Muscle of arm (tissue), 1 donor: ENCODE measurements at regions not wholly inside any gene's neighbourhood (a gene's known extent, or its start where the extent isn't known, plus 50 kb on each side); places are given as distances from the start of the nearest gene placed in this dataset.

Experiments used
- DNase-seq: peaks from one replicate; pipeline ENCODE4 v3.0.0-alpha.2; 2013

DNA sequence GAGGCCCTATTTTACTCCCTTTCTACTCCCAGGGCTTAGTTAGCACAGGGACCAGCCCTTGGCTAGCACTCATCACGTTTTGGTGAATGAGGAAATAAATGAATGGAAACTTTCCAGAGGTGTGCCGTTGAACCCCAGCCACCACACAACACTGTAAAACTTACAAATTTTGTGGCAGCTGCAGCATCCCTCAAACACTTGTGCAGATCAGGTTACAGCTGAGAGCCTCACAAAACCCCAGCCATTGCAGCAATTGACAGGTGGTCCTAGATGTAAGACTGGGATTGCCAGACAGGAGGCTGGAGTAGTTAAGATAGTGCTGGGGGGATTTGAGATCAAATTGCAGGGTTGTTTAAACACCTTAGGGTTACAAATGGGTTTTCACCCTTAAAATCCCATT, 482.2 kb upstream of the KIF2A start:
- no peak for DNase-seq

DNA sequence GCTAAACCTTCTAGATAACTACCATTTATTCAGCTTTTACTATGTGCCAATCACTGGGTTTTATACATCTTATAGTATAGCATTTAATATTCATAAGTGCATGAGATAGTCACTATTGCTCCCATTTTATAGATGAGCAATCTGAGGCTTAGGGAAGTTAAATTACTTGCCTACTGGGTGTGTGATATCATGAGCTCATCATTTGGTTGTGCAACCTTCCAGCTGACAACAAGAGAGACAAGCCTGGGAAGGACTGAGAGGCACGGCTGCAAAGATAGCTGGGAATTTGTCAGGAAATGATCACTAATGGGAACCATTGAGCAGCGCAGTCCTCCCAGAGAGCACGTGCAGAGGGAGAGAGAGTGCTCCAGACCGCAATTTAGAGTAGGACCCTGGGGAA, 481.6 kb upstream of the KIF2A start:
- no peak for DNase-seq

DNA sequence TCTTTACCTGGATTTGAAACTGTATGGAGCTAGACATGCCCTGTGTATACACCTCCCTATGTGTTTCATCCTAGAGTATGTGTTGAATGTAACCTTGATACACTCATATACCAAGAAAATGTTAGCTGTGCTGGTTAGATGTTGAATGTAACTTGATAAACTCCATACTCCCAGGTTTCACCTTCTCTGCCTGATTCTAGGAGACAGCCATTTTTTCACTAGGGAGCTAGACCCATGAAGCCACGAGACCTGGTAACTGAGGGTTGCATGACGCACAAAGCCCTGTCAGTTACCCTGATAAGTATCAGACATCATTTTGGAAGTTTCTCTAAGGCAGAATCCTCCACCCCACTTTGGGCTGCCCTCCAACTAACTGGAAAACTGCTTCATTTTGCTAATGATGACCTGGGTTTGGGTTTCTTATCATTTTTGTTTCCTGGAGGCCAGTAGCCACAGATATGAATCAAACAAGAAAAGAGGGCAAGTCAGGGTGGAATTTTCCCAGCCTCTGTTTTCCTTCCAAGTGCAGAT, 478.5 kb upstream of the KIF2A start:
- DNase-seq: no peak

DNA sequence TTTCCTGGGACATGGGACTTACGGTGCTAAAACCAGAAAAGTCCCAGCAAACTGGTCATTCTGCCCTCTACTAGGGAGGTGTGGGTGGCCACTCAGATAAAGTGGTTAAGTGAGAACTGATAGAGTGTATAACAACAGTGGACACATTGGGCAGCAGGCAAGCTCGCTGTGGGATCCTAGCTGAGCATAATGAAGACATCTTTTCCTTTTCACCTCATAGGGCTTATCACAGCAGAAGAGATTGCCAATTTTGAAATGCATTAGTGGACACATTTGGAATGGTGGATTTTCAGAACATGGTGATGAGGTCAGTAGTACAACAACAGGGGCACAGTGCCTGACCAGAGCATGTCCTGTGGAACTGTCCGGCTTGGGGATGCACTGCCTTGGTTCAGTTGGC, 477.1 kb upstream of the KIF2A start:
- DNase-seq: no peak

DNA sequence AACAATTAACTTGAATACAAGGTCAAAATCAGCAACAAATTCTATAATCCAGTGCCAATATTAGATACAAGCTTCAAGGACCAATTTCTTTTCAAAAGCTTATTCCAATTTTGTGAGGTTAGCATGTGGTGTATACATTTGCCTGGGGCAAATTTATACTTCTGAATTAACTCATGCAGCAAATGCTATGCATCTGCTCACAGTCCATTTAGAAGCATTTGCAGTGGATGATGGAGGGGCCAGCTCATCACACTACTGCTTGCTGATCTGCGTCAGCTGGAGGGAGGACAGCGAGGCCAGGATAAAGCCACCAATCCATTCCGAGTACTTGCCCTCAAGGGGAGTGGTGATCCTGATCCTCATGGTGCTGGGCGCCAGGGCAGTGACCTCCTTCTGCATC, 474.3 kb upstream of the KIF2A start:
- DNase-seq: no peak

DNA sequence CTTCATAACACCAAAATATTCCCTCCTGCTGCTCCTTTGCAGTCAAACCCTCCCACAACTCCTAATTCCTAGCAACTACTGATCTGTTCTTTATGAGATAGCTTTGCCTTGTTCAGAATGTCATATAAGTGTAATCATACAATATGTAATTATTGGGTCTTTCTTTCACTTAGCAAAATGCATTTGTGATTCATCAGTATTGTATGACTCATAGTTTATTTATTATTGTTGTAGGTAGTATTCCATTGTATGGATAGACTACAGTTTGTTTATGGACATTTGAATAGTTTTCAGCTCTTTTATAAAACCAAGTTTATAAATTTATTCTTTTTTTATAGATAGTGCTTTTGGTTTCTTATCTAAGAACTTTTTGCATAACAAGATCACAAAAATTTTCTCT, 468.2 kb upstream of the KIF2A start:
- DNase-seq: no peak

DNA sequence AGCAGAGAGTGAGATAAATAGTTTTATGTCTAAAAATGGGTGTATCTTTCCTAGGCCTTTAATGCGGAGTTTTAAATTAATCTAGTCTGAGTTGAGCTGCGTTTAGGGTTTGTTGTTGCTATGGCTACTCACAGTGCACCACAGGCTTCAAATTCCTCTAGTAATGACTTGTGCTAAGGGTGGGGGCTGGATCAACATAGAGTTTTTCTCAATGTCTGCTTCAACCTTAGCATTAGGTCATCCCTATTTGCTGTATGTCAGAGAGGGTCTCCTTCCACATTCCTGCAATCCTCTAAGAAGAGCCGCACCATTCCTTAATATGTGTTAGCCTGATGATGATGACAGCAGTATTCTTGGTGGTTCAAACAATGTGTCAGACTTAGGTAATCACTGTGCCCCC, 465.6 kb upstream of the KIF2A start:
- no peak for DNase-seq

DNA sequence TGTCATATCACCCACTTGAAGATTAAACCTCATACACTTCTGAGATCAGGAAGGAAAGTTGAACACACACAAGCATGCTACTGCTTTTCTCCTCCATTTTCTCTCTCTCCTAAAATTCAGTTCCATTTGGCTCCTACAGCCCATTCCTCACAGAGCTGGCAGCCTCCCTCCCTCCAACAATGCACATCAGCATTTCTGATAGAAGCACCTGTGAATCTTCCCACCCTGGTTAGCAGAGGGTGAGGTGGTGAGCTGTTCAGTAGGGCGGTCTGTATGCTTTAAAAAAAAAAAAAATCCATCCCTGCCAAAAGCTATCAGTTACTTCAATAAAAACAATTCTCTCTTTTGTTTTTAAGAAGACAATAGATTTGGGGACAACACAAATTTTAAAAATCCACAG, 463.2 kb upstream of the KIF2A start:
- DNase-seq: no peak

DNA sequence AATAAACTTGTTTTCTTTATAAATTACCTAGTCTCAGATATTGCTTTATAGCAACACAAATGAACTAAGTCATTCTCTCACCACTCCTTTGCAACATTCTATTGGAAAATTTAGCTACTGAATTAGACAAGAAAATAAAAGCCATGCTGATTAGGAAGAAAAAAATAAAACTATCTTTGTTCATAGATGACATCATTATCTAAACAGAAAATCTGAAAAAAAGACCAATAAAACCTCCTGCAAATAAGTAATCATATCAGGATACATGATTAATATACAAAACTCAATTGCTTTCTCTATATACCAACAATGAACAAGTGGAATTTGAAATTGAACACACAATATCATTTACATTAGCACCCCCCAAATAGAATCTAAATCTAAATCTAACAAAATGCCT, 455.3 kb upstream of the KIF2A start:
- no peak for DNase-seq

DNA sequence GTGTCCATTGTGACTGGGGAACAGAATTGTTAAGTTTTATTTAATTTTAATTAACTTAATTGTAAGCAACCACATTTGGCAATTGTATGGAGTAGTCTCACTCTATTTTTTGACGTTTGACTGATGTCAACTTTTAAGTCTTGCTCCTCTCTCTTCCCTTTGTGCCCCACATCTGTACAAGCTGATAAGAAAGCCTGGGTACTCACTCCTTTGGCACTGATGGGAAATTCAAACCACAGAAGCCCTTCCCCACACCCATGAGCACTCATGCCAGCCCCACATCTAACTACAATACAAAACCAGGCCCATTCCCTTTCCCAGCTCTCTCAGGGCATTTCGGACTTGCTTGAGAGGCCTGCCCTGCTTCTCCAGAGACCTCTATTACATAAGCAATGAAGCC, 451.5 kb upstream of the KIF2A start:
- DNase-seq: no peak

DNA sequence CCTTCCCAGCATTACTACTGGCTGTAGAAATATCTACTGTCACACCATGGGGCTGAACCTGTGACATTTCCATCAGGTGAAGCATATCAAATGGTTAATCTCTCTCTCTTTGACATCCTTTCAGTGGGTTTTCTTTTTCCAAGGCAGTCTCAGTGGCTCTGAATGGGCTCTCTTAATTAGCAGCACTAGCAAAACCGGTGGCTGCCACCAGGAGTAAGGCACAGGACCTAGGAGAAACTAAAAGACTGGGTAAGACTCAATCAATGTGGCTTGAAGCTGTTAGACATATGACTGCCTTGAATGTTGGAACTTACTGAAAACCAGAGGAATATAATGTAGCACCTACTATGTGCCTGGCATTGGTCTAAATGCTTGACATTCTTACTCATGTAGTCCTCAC, 445.0 kb upstream of the KIF2A start:
- no peak for DNase-seq

DNA sequence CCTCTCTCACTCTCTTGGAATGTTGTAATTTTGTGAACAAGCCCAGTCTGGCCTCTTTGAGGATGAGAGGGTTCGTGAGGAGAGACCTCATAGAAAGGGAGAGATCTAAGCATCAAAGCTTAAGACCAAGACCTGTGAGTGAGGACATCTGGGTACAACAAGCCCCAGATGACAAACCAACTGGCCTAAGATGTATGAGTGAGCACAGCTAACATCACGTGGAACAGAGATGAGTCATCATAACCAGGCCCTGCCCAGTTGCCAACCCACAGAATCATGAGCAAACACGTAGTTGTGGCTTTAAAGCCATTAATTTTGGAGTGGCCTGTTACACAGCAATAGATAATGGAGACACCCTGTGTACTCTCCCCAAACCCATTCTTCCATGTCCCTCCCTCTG, 439.1 kb upstream of the KIF2A start:
- DNase-seq: no peak

DNA sequence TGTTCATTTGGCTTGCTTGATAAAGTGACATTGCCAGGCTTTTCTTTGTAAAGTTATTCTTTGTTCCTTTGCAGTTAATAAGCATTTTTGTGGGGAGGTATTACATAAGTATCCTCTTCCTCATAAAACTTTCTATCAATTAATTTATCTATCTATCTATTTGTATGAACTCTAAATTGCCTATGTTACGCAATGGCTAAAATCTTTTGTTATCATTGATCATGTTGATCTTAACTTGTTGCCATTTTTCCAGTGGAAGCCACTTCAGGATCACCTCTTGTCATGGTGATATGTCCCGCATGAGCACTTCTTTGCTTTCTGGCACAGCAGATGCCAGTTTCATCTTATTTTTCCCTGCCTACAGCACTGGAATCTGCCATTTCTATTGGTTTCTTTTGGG, 436.7 kb upstream of the KIF2A start:
- no peak for DNase-seq

DNA sequence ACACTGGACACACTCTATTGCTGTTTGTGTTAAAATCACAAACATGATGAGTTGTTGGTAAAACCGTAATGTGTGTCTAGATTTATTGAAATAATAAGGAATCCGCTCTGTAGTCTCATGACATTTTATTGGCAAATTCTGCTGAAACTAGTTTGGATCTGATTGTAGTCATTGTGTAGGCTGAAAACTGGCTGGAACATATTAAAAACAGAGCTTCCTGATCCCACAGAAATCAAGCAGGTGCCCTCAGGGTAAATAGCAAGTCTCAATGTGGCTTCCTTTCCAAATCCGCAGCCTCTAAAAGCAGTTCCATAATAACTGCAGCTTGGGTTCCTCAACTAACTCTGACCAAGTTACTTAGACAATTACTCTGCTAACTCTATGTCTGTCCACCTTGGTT, 427.5 kb upstream of the KIF2A start:
- no peak for DNase-seq

DNA sequence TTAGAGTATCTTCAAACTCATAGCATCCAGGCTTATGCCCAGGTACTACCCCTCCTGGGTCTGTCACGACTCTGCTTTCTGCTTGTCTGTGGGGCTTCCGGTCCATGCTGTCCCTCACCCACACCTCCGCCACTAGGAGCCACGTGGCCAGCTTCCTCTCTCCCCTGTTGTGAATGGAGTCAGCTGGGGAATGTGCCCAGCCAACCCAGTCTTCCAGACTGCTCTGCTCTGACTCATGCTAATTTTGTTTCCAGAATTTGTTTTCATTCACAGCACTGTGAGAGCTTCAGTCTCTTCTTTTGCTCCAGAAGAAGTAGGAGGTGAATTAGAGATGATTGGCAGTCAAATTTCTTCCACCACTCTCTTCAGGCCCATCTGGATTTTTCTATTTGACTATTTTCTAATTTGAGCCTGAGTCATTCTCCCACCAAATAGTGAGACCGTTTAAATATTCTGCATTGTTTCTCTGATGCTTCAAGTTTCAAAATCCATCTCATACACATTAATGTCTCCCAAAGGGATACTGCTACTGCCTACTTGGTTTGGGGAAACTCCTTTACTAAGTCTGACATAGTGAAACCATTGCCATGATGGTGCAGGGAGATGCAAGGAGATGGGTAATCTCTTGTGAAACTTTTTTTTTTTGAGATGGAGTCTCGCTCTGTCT, 424.1 kb upstream of the KIF2A start:
- no peak for DNase-seq

DNA sequence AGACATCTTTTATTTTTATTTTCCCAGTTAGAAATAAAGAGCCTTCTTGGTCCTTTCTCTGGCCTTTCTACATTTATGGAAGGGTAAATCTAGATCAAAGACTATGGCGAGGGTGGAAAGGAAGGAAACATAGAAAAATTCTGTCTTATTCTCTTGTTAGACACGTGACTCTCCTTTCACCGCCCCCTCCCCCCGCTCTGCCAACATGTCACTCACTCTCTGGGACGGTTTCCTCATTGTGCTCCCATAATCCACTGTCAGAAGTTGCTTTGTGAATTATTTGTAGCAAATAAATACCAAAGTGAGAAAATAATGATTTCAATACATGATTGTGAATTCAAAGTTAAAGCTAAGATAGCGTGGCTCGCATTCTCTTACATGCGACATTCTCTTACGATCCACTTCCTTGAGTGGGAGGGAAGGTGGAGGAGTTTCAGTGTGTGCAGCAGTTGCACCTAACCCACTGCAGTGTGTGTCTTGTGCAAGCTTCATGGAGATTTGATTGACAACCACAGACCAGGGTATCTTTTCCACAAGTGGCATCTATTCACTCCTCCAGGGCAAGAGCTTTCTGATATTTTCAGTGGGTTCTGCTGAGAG, 423.0 kb upstream of the KIF2A start:
- DNase-seq: no peak

DNA sequence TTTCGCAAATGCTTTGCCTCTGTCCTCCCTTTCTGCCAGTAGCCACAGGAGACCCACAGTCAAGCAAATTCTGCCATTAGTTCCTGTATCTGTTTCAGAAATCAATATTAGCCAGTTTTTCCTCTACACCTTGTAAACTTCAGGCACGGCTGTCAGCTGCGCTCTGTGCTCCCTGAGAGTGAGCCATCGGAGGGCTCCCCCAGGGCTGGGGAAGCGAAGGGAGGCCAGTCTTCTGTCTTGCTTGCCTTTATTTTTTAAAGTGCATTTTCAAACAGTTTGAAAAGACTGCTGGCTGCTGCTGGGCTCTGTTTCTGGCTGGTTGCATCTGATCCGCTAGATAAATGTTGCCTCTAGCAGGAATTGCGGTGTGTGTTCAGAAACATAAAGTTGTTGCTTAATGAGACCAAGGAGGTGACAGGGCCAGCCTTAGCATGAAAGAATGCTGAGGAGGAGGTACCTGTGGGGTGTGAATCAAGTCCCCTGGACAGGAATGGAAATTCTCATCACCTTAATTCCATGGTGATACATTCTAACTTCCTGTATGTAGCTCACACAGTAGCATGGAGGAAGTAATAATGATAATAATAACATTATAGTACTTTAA, 421.7 kb upstream of the KIF2A start:
- no peak for DNase-seq

DNA sequence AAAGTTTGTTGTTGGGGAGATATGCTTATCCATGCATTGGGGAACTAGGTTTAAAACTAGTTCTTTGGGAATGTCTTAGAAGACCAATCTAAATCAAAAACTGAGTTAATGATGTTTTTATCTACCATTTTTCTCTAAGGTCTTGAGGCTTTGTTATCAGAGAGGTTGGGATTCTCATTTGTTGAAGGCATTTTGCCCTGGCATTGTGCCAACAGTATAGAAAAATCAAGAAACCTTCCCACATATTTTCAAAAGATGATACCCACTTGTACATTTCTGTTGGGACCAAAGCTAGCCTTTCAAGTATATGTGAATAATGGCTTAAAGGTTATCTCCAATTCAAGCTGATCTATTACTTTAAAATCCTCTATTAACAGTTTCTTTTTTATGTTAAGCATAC, 419.8 kb upstream of the KIF2A start:
- no peak for DNase-seq

DNA sequence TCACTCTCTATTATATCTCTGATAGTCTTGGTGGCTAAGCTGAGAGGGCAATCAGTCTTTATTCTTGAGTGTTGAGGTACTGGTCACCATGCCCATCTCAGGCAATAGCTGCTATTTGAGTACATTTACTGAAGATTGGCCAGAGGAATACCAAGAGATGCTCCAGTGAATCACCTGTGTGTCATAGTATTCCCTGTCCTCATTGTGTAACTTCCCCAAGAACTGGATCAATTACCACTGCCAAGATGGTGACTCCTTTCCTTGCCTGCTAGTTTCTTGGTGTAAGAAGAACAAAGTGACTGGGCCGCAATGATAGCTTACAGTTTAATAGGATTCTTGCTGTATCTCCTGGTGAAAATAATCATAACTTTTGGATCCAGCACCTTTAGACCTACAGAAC, 418.7 kb upstream of the KIF2A start:
- no peak for DNase-seq

DNA sequence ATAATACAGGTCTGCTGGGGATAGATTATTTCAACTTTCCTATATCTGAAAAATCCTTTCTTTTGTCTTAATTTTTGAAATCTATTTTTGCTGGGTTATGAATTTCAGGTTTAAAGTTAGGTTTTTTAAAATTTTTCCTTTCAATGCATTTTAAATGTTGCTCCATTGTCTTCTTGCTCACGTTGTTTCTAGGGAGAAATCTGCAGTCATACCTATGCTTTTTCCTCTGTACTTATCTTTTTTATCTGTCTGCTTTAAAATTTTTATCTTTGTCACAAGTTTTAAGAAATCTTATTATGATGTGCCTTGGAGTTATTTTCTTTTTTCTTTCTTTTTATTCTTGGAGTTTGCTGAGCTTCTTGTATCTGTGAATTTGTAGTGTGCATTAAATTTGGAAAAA, 412.0 kb upstream of the KIF2A start:
- no peak for DNase-seq

DNA sequence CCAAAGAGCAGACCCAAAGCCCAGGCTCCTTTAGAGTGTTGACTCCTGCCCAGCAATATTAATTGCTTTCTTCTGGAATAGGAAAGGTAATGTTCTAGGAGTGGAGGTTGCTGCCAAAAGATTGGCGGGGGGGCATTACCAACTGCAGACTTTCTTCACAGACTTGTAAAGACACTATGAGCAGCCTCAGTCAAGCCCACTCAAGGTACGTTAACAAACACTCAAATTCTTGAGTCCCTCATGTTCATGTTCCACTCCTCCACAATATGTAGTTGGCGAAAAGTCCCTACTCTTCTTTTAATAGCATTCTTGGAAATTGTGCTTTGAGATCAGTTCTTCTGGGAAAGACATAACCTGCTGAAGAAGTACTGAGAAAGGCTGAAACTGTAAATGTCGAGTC, 409.2 kb upstream of the KIF2A start:
- DNase-seq: no peak

DNA sequence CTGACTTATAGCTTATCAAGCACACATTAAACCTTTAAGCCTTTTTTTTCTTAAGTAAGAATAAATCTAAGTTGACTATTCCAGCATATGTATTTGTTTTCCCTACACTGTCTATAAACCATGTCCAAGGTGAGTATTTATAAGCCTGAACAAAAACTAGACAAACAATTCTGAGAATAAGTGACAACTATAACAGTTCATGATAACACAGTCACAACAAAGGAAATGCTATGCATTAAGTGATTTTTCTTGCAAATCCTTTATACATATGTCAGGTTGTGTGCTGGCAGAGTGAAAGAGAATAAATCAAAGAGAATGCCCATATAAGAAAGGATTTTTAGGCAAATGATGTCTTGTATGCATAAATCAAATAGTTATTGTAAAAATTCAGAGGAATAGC, 408.8 kb upstream of the KIF2A start:
- no peak for DNase-seq

DNA sequence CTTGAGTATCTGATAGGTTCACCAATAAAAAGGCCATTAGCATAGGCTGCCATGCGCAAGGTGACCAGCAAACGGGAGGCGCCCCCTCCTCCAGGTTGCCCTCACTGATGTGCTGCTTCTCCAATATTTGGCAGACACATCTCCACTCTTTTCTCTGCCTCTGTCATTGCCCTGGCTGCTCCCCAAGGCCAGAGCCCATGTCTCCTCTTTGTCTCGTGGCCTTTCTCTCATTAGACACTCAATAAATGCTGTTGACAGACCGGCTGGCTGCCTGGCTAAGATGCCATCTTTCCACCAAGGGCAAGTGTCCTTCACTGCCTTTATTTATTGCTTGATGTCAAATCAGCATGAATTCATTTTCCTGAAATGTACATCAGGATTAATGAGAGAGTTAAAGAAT, 404.0 kb upstream of the KIF2A start:
- no peak for DNase-seq

DNA sequence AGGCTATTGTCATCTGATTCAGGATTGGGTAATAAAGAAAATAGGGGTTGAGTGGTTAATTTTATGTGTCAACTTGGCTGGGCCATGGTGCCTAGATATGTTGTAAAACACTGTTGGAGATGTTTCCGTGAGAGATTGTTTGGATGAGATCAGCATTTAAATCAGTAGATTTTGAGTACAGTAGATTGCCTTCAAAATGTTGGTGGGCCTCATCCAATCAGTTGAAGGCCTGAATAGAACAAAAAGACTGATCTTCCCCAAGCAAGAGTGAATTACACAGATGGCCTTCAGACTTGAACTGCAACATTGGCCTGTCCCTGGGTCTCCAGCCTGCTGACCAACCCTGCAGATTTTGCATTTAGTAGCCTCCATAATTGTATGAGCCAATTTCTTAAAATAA, 401.3 kb upstream of the KIF2A start:
- DNase-seq: no peak
